ENCODE measurements at regions not wholly inside any gene's neighbourhood (a gene's known extent, or its start where the extent isn't known, plus 50 kb on each side); places are given as distances from the start of the nearest gene placed in this dataset.

- H3K27me3 Mint-ChIP-seq (ENCODE audit: low read depth) = no peaks in the 10 kb centered on the region
- CTCF ChIA-PET = no interaction called here
- no peak overlapping the region for H3K27ac Mint-ChIP-seq
- ATAC-seq (no peak), DNase-seq (no peak)
- H3K9me3 Mint-ChIP-seq (ENCODE audit: insufficient read depth) = peaks cover 5% of the 10 kb centered on the region
- POLR2A ChIA-PET = no interaction called here
- no peak overlapping the region for H3K4me3 Mint-ChIP-seq
- H3K4me1 Mint-ChIP-seq (ENCODE audit: low read depth) = no peaks in the 10 kb centered on the region
- H3K36me3 Mint-ChIP-seq (ENCODE audit: low read depth) = no peaks in the 10 kb centered on the region
Measured at GRCh38 chr11:80349997-80350396, 909.2 kb upstream of the TENM4 start.

- CTCF ChIA-PET = no interaction called here
- POLR2A ChIA-PET = interaction anchor here (0.6 kb wide), 1 partner anchor 9 kb away, joined by 3 read pairs; no protein-coding TSS in a partner anchor
- no peak overlapping the region for H3K4me3 Mint-ChIP-seq
- peaks cover 8% of the 10 kb centered on the region for H3K9me3 Mint-ChIP-seq (ENCODE audit: insufficient read depth)
- ATAC-seq = no peak
- no peaks in the 10 kb centered on the region for H3K4me1 Mint-ChIP-seq (ENCODE audit: low read depth)
- no peak for DNase-seq
- H3K27me3 Mint-ChIP-seq (ENCODE audit: low read depth) = no peaks in the 10 kb centered on the region
- H3K36me3 Mint-ChIP-seq (ENCODE audit: low read depth) = no peaks in the 10 kb centered on the region
- H3K27ac Mint-ChIP-seq = no peak overlapping the region
Measured at GRCh38 chr11:80346353-80347059, 905.7 kb upstream of the TENM4 start.

GRCh38 chr11:80343436-80343835 is 902.6 kb upstream of the TENM4 start:
- POLR2A ChIA-PET = no interaction called here
- Mint-ChIP-seq H3K27me3 (ENCODE audit: low read depth) (no peaks in the 10 kb centered on the region), H3K4me3 (no peak overlapping the region), H3K27ac (no peak overlapping the region), H3K36me3 (ENCODE audit: low read depth) (no peaks in the 10 kb centered on the region), H3K9me3 (ENCODE audit: insufficient read depth) (peaks cover 12% of the 10 kb centered on the region), H3K4me1 (ENCODE audit: low read depth) (no peaks in the 10 kb centered on the region)
- CTCF ChIA-PET = no interaction called here
- no peak for DNase-seq
- no peak for ATAC-seq

DNA sequence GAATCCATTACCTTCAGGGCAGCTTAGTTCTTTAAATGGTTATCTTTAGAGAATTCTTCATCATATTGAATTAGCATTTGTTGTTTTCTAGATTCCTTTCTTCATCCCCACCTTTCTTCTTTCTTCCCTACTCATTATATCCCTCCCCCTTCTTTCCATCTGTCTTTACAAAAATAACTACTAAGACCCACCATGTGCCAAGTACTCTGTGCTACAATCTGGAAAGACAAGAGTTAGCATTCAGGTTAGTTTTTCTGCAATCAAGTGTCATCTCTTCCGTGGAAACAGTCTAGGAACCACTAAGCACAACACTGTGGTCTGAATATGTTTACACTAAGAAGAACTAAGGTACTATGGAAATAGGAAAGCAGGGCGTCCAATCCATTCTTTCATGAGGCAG is 897.4 kb upstream of the TENM4 start:
- no peak overlapping the region for H3K4me3 Mint-ChIP-seq
- ATAC-seq (no peak), DNase-seq (no peak)
- peaks cover 9% of the 10 kb centered on the region for H3K9me3 Mint-ChIP-seq (ENCODE audit: insufficient read depth)
- no peaks in the 10 kb centered on the region for H3K4me1 Mint-ChIP-seq (ENCODE audit: low read depth)
- ChIA-PET CTCF (no interaction called here), POLR2A (no interaction called here)
- no peaks in the 10 kb centered on the region for H3K36me3 Mint-ChIP-seq (ENCODE audit: low read depth)
- H3K27ac Mint-ChIP-seq = no peak overlapping the region
- no peaks in the 10 kb centered on the region for H3K27me3 Mint-ChIP-seq (ENCODE audit: low read depth)

- Mint-ChIP-seq H3K36me3 (ENCODE audit: low read depth) (no peaks in the 10 kb centered on the region), H3K9me3 (ENCODE audit: insufficient read depth) (peaks cover 7% of the 10 kb centered on the region), H3K4me1 (ENCODE audit: low read depth) (no peaks in the 10 kb centered on the region), H3K27me3 (ENCODE audit: low read depth) (no peaks in the 10 kb centered on the region), H3K4me3 (no peak overlapping the region), H3K27ac (no peak overlapping the region)
- CTCF ChIA-PET = no interaction called here
- no peak for ATAC-seq
- DNase-seq = no peak
- POLR2A ChIA-PET = no interaction called here
Measured at GRCh38 chr11:80331694-80332093, 890.9 kb upstream of the TENM4 start.

DNA sequence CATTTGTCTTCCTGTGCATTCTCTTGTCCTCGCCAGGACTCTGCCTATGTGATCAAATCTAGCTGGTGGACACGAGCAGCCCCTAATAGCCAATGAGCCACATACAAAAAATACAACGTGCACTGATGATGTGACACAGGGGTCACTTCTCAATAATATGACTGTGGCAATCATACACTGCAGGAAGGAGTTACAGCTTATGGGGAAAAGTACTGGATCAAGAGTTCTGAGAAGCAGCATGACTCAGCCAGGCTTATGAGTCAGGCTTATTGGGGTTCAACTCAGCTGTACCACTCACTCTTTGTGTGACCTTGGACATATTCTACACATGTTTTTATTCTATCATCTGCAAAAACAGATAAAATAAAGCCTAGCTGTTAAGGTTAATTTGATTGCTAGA is 889.4 kb upstream of the TENM4 start:
- Mint-ChIP-seq H3K9me3 (ENCODE audit: insufficient read depth) (peaks cover 7% of the 10 kb centered on the region), H3K36me3 (ENCODE audit: low read depth) (no peaks in the 10 kb centered on the region), H3K27ac (no peak overlapping the region), H3K4me1 (ENCODE audit: low read depth) (no peaks in the 10 kb centered on the region), H3K4me3 (no peak overlapping the region), H3K27me3 (ENCODE audit: low read depth) (no peaks in the 10 kb centered on the region)
- ATAC-seq = no peak
- ChIA-PET POLR2A (no interaction called here), CTCF (no interaction called here)
- DNase-seq = no peak

GRCh38 chr11:80328774-80329173 is 887.9 kb upstream of the TENM4 start:
- no peaks in the 10 kb centered on the region for H3K36me3 Mint-ChIP-seq (ENCODE audit: low read depth)
- POLR2A ChIA-PET = no interaction called here

GRCh38 chr11:80327956-80328614 is 887.3 kb upstream of the TENM4 start:
- H3K27ac Mint-ChIP-seq = no peak overlapping the region
- ChIA-PET CTCF (no interaction called here), POLR2A (no interaction called here)
- no peaks in the 10 kb centered on the region for H3K4me1 Mint-ChIP-seq (ENCODE audit: low read depth)
- no peaks in the 10 kb centered on the region for H3K36me3 Mint-ChIP-seq (ENCODE audit: low read depth)
- no peak for DNase-seq
- peaks cover 7% of the 10 kb centered on the region for H3K9me3 Mint-ChIP-seq (ENCODE audit: insufficient read depth)
- no peak overlapping the region for H3K4me3 Mint-ChIP-seq
- H3K27me3 Mint-ChIP-seq (ENCODE audit: low read depth) = no peaks in the 10 kb centered on the region
- no peak for ATAC-seq

More at GRCh38 chr11:80328774-80329173, 887.9 kb upstream of the TENM4 start:
- Mint-ChIP-seq H3K27me3 (ENCODE audit: low read depth) (no peaks in the 10 kb centered on the region), H3K4me3 (no peak overlapping the region), H3K9me3 (ENCODE audit: insufficient read depth) (peaks cover 7% of the 10 kb centered on the region), H3K27ac (no peak overlapping the region), H3K4me1 (ENCODE audit: low read depth) (no peaks in the 10 kb centered on the region)
- CTCF ChIA-PET = no interaction called here
- ATAC-seq = no peak
- DNase-seq = no peak

DNA sequence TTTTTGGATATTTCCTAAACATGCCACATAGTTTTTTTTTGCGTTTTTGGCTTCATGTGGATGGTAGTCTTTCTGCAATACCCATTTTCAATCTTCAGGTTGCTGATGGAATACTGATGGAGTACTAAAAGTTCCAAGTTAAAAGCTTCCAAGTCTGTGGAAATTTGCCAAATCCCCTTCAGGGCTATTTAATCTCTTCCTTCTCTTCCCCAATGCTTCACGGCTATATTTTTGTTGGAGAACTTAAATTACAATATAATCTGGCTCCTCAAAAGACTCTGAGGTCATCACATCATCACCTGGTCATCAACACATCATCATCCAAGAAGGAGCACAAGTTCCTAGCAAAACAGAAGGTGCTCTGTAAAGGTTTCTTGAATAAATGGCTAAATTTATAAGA is 881.0 kb upstream of the TENM4 start:
- H3K4me1 Mint-ChIP-seq (ENCODE audit: low read depth) = no peaks in the 10 kb centered on the region
- ATAC-seq (no peak), DNase-seq (no peak)
- CTCF ChIA-PET = no interaction called here
- H3K36me3 Mint-ChIP-seq (ENCODE audit: low read depth) = no peaks in the 10 kb centered on the region
- H3K4me3 Mint-ChIP-seq = no peak overlapping the region
- no peak overlapping the region for H3K27ac Mint-ChIP-seq
- POLR2A ChIA-PET = no interaction called here
- no peaks in the 10 kb centered on the region for H3K9me3 Mint-ChIP-seq (ENCODE audit: insufficient read depth)
- H3K27me3 Mint-ChIP-seq (ENCODE audit: low read depth) = no peaks in the 10 kb centered on the region

- ATAC-seq (no peak), DNase-seq (no peak)
- no peaks in the 10 kb centered on the region for H3K27me3 Mint-ChIP-seq (ENCODE audit: low read depth)
- H3K9me3 Mint-ChIP-seq (ENCODE audit: insufficient read depth) = no peaks in the 10 kb centered on the region
- POLR2A ChIA-PET = no interaction called here
- no peak overlapping the region for H3K27ac Mint-ChIP-seq
- H3K36me3 Mint-ChIP-seq (ENCODE audit: low read depth) = no peaks in the 10 kb centered on the region
- CTCF ChIA-PET = no interaction called here
- H3K4me3 Mint-ChIP-seq = no peak overlapping the region
- H3K4me1 Mint-ChIP-seq (ENCODE audit: low read depth) = no peaks in the 10 kb centered on the region
Measured at GRCh38 chr11:80320765-80321164, 879.9 kb upstream of the TENM4 start.

- CTCF ChIA-PET = no interaction called here
- POLR2A ChIA-PET = no interaction called here
- DNase-seq (no peak), ATAC-seq (no peak)
- Mint-ChIP-seq H3K4me3 (no peak overlapping the region), H3K27me3 (ENCODE audit: low read depth) (no peaks in the 10 kb centered on the region), H3K36me3 (ENCODE audit: low read depth) (no peaks in the 10 kb centered on the region), H3K9me3 (ENCODE audit: insufficient read depth) (no peaks in the 10 kb centered on the region), H3K4me1 (ENCODE audit: low read depth) (no peaks in the 10 kb centered on the region), H3K27ac (no peak overlapping the region)
Measured at GRCh38 chr11:80320226-80320625, 879.4 kb upstream of the TENM4 start.

DNA sequence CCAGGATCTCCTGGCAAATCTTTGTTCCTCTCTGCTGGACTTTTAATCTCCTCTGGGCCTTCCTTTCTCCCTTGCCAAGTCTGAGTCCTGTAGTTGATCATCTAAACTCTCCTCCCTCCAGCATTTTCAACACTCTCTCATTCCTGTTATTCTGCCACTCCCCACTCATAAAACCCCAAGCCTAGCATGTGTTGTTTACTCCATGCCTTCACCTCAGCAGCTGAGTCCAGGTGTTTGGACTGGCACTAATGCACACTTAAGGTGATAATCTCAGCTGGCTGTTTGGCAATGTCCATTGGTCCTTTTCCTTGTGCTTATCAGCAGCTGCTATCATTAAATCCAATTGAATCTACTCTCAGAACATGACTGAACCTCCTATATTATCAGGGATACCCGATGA is 876.8 kb upstream of the TENM4 start:
- CTCF ChIA-PET = no interaction called here
- DNase-seq (no peak), ATAC-seq (no peak)
- POLR2A ChIA-PET = no interaction called here
- no peaks in the 10 kb centered on the region for H3K36me3 Mint-ChIP-seq (ENCODE audit: low read depth)
- no peaks in the 10 kb centered on the region for H3K27me3 Mint-ChIP-seq (ENCODE audit: low read depth)
- no peak overlapping the region for H3K4me3 Mint-ChIP-seq
- H3K4me1 Mint-ChIP-seq (ENCODE audit: low read depth) = no peaks in the 10 kb centered on the region
- no peaks in the 10 kb centered on the region for H3K9me3 Mint-ChIP-seq (ENCODE audit: insufficient read depth)
- H3K27ac Mint-ChIP-seq = no peak overlapping the region

GRCh38 chr11:80315200-80315599 is 874.4 kb upstream of the TENM4 start:
- POLR2A ChIA-PET = no interaction called here
- CTCF ChIA-PET = no interaction called here
- Mint-ChIP-seq H3K4me3 (no peak overlapping the region), H3K27me3 (ENCODE audit: low read depth) (no peaks in the 10 kb centered on the region), H3K9me3 (ENCODE audit: insufficient read depth) (no peaks in the 10 kb centered on the region), H3K36me3 (ENCODE audit: low read depth) (no peaks in the 10 kb centered on the region), H3K27ac (no peak overlapping the region), H3K4me1 (ENCODE audit: low read depth) (no peaks in the 10 kb centered on the region)
- ATAC-seq (no peak), DNase-seq (no peak)
